Activated naive CD8-positive, alpha-beta T cell treated with anti-CD3 and anti-CD28 coated beads for 36 hours (primary cell): ENCODE measurements at regions not wholly inside any gene's neighbourhood (a gene's known extent, or its start where the extent isn't known, plus 50 kb on each side); places are given as distances from the start of the nearest gene placed in this dataset.

Source experiments
- DNase-seq: peaks from one replicate; pipeline ENCODE4 v3.0.0; 2021
- H3K27ac Mint-ChIP-seq: one replicate; pipeline ENCODE4 v1.8.0; 2022; ENCODE audit warnings: mild to moderate bottlenecking, moderate library complexity, mixed read lengths
- H3K27me3 Mint-ChIP-seq: one replicate; pipeline ENCODE4 v1.8.0; 2022; ENCODE audit warnings: mild to moderate bottlenecking, mixed read lengths
- H3K36me3 Mint-ChIP-seq: one replicate; pipeline ENCODE4 v1.8.0; 2021; ENCODE audit warnings: mild to moderate bottlenecking, mixed read lengths
- H3K4me1 Mint-ChIP-seq: one replicate; pipeline ENCODE4 v1.8.0; 2021; ENCODE audit warnings: mixed read lengths
- H3K4me3 Mint-ChIP-seq: one replicate; pipeline ENCODE4 v1.8.0; 2022; ENCODE audit warnings: mild to moderate bottlenecking, moderate library complexity, mixed read lengths
- H3K9me3 Mint-ChIP-seq: one replicate; pipeline ENCODE4 v1.8.0; 2022; ENCODE audit warnings: mixed read lengths

DNA sequence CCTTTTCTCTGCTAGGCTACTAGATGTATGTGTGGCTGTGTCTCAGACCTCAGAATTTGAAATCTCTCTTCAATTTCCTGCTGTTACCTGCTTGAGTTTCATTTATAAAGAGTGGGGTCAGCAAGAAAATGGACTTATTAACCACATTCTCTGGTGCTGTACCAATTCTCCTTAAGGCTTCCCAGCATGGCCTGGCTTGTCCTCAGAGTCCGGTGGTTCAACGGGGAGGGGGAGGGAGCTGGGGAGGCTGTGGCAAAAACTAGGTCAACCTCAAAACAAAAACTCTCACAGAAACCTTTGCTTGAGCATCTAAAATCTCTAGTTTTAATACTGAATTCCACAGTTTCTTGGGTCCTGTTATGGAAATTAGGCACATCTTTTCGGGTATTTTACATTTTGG lies 389.1 kb upstream of the COBL start:
- H3K36me3 Mint-ChIP-seq = no peaks in the 10 kb centered on the region
- H3K4me3 Mint-ChIP-seq = no peak overlapping the region
- no peaks in the 10 kb centered on the region for H3K4me1 Mint-ChIP-seq
- H3K27me3 Mint-ChIP-seq = peaks cover 3% of the 10 kb centered on the region
- peaks cover 11% of the 10 kb centered on the region for H3K9me3 Mint-ChIP-seq
- H3K27ac Mint-ChIP-seq = no peak overlapping the region
- no peak for DNase-seq

DNA sequence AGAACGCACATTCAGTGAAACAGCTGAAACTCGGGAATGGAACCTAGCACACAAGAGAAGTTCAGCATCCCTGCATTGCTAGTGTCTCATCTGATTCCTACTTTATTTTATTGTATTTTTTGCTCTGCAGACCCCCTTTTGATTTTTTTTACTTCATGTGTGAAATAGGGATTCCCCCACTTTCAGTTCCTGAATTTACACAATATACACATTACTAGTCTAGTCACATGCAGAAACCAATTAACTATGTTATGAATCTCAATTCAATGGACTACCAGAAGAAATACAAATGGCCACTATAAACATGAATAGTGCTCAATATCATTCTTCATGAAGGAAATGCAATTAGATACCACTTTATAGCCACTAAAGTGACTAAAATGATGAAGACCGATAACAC lies 386.1 kb upstream of the COBL start:
- H3K27ac Mint-ChIP-seq = no peak overlapping the region
- H3K4me3 Mint-ChIP-seq = no peak overlapping the region
- H3K4me1 Mint-ChIP-seq = no peaks in the 10 kb centered on the region
- H3K36me3 Mint-ChIP-seq = no peaks in the 10 kb centered on the region
- H3K27me3 Mint-ChIP-seq = no peaks in the 10 kb centered on the region
- peaks cover 11% of the 10 kb centered on the region for H3K9me3 Mint-ChIP-seq
- DNase-seq = no peak

DNA sequence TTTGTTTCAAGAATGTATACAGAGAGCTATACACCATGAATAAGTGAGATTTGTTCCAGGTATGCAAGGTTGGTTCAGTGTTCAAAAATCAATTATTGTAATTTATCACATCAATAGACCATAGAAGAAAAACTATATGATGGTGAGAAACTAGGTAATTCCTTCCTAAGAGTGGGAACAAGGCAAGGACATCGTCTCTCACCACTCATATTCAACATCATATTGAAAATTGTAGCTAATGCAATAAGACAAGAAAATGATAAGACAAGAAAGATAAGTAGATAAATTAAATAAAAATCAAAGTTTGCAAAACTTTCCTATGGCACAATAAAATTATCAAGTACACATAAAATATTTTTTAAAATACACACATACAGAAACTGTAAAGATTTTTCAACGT lies 385.3 kb upstream of the COBL start:
- DNase-seq = no peak
- Mint-ChIP-seq H3K27me3 (no peaks in the 10 kb centered on the region), H3K27ac (no peak overlapping the region), H3K4me3 (no peak overlapping the region), H3K9me3 (peaks cover 9% of the 10 kb centered on the region), H3K36me3 (no peaks in the 10 kb centered on the region), H3K4me1 (no peaks in the 10 kb centered on the region)

DNA sequence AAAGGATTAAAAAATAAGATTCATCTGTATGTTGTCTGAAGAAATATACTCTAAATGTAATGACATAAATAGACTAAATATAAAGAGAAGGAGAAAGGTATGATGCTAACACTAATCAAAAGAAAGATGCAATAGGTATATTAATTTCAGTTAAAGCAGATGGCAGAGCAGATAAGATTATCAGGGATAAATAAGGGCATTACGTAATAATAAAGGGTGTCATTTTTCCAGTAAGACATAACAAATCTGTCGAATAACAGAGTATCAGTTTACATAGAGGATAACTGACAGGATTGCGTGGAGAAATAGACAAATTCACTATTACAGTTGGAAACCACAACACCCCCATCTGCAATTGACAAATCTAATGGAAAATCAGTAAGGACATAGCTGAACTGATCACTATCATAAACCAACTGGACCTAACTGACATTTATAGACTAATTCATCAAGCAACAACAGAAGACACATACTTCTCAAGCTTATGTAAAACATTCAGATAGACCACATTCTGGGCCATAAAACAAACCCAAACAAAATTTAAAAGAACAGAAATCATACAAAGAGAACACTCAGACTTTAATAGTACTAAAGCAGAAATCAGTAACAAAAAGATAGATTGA lies 384.1 kb upstream of the COBL start:
- Mint-ChIP-seq H3K27me3 (no peaks in the 10 kb centered on the region), H3K27ac (no peak overlapping the region), H3K9me3 (peaks cover 9% of the 10 kb centered on the region), H3K36me3 (no peaks in the 10 kb centered on the region), H3K4me1 (no peaks in the 10 kb centered on the region), H3K4me3 (no peak overlapping the region)
- no peak for DNase-seq

DNA sequence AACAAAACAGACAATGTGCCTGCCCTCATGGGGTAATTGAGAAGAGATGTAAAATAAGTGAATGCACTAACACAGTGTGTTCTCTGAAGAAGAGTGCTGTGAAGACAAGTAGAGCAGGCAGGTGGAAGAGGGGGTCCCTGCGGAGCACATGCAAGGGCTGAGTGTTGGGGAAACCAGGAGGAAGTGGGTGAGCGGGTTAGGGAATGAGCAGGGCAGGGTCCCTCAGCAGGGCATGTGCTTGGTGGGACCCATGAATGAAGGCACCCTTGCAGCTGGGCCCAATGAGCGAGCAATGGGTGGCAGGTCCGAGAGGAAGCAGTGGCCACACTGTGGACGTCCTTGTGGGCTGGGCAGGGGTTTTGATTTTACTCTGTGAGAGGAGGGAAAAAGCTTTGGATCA lies 376.6 kb upstream of the COBL start:
- DNase-seq = no peak
- H3K27me3 Mint-ChIP-seq = no peaks in the 10 kb centered on the region
- no peaks in the 10 kb centered on the region for H3K4me1 Mint-ChIP-seq
- no peaks in the 10 kb centered on the region for H3K9me3 Mint-ChIP-seq
- H3K36me3 Mint-ChIP-seq = no peaks in the 10 kb centered on the region
- no peak overlapping the region for H3K27ac Mint-ChIP-seq
- H3K4me3 Mint-ChIP-seq = no peak overlapping the region

DNA sequence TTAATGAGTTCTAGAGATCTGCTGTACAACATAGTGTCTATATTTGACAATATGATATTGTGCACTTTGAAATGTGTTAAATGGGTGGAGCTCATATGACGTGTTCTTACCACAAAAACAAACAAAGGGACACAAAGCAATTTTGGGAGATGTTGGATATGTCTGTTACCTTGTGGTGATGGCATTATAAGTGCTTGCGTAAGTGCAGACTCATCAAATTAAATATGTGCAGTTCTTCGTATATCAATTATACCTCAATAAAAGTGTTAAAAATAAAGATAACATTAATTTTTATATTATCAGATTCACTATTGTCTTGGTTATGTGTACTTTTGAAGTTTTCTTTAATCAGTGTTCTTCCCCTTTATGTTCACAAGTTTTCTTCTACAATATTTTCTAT lies 372.9 kb upstream of the COBL start:
- H3K9me3 Mint-ChIP-seq = no peaks in the 10 kb centered on the region
- no peaks in the 10 kb centered on the region for H3K36me3 Mint-ChIP-seq
- no peak overlapping the region for H3K4me3 Mint-ChIP-seq
- DNase-seq = no peak
- H3K27me3 Mint-ChIP-seq = no peaks in the 10 kb centered on the region
- H3K4me1 Mint-ChIP-seq = no peaks in the 10 kb centered on the region
- H3K27ac Mint-ChIP-seq = no peak overlapping the region

DNA sequence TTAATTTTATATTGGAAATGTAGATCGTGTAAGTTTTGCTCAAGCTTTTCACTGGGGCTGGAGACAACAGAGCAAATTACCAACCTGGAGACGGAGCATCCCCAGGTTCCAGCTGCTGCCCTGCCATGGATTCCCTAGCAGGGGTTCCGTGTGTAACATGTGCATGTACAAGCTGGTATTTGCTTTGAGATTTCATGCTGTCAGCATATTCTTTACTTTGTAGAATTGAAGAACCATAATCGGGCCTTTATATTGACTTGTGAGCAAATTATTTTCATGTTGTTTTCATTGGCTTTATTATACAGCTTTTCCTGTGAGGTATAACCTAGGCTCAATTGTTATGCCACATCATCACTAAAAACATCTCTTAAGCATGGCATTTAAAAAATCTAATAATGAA lies 369.2 kb upstream of the COBL start:
- Mint-ChIP-seq H3K9me3 (peaks cover 2% of the 10 kb centered on the region), H3K36me3 (no peaks in the 10 kb centered on the region), H3K4me1 (no peaks in the 10 kb centered on the region), H3K27me3 (no peaks in the 10 kb centered on the region), H3K27ac (no peak overlapping the region), H3K4me3 (no peak overlapping the region)
- DNase-seq = no peak

DNA sequence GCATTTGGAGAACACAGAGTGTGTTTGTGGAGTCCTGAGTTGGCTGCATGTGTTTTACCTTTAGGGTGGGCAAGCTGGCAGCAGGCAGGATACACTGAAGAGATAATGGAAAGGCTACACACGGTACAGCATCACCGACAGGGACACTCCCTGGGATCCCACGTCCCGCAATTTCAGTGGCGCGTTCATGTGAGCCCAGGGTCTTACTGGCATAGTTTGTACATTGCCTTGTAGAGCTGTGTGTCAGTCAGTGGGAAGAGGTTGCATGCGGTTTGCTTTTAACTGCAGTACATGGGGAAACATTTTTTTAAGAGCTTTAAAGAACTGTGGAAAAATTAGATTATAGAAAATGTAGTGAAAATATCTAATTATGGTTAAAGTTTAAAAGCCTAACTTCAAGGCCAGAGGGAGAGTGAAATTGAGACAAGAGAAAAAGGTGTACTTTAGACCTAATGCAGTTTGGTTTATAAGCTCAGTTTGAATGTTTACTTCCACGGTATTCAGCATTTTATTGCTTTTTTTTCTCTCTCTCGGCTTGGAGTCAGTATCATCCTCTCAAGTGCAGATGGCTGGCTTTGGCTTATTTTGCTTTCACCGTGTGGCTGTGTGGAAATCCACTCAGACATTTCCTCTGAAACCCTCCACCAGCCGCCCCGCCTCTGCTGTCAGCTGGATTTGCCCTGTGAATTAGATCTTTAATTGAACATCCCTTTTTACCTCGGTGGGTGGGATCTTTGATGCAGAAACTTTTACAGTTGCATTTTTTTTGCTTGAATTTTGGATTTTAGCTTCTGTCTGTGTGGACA lies 364.2 kb upstream of the COBL start:
- Mint-ChIP-seq H3K27me3 (no peaks in the 10 kb centered on the region), H3K36me3 (no peaks in the 10 kb centered on the region), H3K4me3 (no peak overlapping the region), H3K27ac (no peak overlapping the region), H3K9me3 (peaks cover 7% of the 10 kb centered on the region), H3K4me1 (no peaks in the 10 kb centered on the region)
- DNase-seq = no peak

DNA sequence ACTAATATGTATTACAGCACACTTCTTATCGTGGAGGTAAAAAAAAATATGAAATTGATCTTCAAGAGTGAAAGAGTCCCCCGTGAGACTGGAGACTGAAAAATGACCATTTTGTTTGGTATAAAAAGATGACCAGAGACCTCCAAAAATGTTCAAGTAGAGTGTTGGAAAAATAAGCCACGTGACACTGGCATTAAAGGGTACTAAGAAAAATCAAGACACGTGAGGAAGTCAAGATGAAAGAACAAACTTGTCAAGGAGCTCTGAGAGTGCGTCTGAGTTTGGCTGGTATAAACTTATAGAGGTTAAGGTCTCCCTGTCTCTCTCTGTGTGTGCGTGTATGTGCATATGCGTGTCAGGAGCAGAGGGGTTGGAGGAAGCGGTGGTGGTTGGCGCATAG lies 362.7 kb upstream of the COBL start:
- Mint-ChIP-seq H3K9me3 (peaks cover 7% of the 10 kb centered on the region), H3K27ac (no peak overlapping the region), H3K4me3 (no peak overlapping the region), H3K36me3 (no peaks in the 10 kb centered on the region), H3K27me3 (no peaks in the 10 kb centered on the region), H3K4me1 (no peaks in the 10 kb centered on the region)
- DNase-seq = no peak

DNA sequence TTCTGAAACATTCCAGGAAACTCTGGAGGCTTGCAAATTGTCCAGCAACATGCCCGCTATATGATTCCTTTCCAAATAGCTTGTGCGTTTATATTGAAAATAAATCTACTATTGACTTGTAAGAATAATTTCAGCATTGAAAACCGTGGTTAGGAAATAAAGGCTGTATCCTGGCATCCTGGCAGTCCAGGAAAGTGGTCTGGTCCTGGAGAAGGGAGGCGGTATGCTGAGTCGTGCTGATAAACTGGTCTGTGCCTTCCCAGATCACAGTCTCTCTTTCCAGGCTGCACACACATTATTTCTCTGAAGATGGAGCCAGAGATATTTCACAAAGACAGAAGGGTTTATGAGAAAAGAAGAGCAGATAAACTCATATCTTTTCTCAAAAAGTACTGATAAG lies 350.1 kb upstream of the COBL start:
- H3K27ac Mint-ChIP-seq = no peak overlapping the region
- no peak overlapping the region for H3K4me3 Mint-ChIP-seq
- H3K9me3 Mint-ChIP-seq = peaks cover 1% of the 10 kb centered on the region

DNA sequence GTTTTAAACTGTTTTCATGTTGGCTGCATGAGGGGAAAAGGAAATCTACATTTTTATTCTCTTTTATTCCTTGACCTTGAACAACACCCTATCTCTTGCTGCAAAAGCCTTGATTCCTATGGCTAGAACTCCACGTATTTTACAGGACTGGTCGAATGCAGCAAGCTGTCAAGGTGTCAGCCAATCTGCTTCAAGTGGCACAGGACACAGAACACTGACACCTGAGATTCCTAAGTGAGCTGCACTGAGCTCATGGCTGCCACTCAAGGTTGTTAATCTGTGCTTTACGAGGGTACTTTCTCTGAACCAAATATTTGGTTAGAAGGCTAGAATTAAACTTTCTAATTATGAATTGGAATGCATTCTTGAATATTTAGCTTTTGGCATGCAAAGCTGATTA lies 349.7 kb upstream of the COBL start:
- Mint-ChIP-seq H3K4me3 (no peak overlapping the region), H3K4me1 (no peaks in the 10 kb centered on the region), H3K27me3 (no peaks in the 10 kb centered on the region), H3K36me3 (no peaks in the 10 kb centered on the region), H3K9me3 (peaks cover 1% of the 10 kb centered on the region), H3K27ac (no peak overlapping the region)
- DNase-seq = no peak

More for the DNA sequence above, 350.1 kb upstream of the COBL start:
- Mint-ChIP-seq H3K27me3 (no peaks in the 10 kb centered on the region), H3K4me1 (no peaks in the 10 kb centered on the region), H3K36me3 (no peaks in the 10 kb centered on the region)
- DNase-seq = no peak

DNA sequence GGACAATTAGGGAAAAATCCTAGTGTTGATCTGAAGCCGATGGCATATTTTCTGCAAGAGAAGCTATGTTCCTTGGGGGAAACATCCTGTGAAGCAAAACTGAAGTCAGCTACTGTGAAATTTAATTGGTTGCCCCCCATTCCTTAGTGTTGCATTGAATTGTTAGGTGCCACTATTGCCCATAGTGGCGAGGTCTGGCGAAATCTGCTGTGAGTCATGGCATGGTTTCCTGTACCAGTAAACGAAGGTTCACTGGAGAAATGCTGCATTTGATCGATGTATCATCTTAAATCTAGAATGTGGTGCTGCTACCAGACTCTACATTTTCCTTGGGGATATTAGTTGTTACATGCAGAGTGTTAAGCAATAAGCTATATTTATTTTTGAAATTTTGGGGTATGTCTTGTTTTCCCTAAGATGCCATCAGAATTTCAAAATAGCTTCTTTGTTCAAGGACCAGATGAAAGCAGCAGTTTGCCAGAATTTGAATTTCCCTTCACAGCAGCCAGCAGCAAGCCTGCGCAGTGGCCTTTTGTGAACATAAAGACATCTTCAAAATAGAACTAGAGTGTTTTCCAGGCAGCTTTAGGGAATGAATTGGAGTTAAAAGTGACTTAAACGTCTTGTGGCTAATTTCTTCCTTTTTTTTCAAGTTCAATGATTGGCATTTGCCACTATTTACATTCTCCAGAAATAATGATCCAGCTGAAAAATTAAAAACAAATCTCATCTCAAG lies 348.6 kb upstream of the COBL start:
- DNase-seq = no peak
- Mint-ChIP-seq H3K27me3 (no peaks in the 10 kb centered on the region), H3K36me3 (no peaks in the 10 kb centered on the region), H3K4me1 (no peaks in the 10 kb centered on the region), H3K27ac (no peak overlapping the region), H3K9me3 (peaks cover 1% of the 10 kb centered on the region), H3K4me3 (no peak overlapping the region)

DNA sequence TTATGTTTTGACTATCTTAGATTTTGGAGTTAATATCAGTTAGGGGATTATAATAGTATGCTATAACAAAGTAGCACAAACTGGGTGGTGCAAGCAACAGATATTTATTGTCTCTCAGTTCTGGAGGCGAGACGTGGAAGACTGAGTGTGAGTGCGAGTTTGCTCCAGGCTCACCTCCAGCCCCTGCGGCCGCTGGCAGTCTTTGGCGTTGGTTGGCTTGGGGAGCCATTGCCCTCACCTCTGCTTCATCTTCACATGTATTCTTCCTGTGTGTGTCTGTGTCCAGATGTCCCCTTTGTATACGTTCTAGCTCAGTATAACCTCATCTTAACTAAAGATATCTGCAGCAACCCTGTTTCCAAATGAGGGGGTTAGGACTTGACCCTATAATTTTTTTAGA lies 343.9 kb upstream of the COBL start:
- no peaks in the 10 kb centered on the region for H3K4me1 Mint-ChIP-seq
- no peaks in the 10 kb centered on the region for H3K36me3 Mint-ChIP-seq

DNA sequence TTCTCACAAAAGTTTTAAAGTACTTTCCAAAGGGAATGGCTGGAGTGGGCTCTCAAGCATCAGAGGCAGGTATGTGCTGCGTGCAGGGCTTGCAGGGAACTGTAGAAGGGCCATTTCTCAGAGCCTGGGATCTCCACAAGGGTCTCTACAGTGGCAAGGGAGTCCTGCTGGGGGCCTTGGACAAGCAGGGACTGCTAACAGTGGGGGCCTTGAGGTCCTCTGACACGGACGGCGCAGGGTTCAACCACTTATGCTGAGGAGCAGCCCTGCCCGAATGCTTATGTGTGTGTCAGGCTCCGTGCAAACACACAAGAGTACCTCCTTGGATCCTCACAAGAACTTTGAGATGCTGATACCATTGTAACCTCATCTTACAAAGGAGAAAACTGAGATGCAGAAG lies 342.1 kb upstream of the COBL start:
- H3K9me3 Mint-ChIP-seq = no peaks in the 10 kb centered on the region
- H3K27me3 Mint-ChIP-seq = no peaks in the 10 kb centered on the region
- no peaks in the 10 kb centered on the region for H3K36me3 Mint-ChIP-seq
- no peaks in the 10 kb centered on the region for H3K4me1 Mint-ChIP-seq
- DNase-seq = no peak
- no peak overlapping the region for H3K27ac Mint-ChIP-seq
- H3K4me3 Mint-ChIP-seq = no peak overlapping the region

More for the DNA sequence above, 343.9 kb upstream of the COBL start:
- Mint-ChIP-seq H3K4me3 (no peak overlapping the region), H3K27ac (no peak overlapping the region), H3K27me3 (no peaks in the 10 kb centered on the region), H3K9me3 (no peaks in the 10 kb centered on the region)
- DNase-seq = no peak

DNA sequence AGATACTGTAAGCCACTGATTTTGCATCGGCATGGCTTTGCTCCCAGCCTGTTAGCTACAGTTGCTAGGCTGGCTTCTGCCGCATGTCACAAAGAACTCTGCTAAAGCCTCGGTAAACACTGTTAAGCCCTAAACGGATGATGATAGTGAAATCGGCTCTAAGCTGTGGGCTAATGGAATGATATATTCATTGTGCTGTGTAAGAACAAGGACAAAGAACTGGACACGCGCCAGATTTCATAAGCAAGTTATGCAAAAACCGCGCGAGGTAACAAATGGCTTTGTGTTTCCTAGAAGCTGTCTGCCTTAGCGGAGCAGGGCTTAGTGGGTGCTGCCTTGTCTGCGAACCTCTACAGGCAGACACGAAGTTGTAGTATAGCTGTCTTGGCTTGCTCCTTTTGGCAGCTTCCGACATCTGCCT lies 331.3 kb upstream of the COBL start:
- Mint-ChIP-seq H3K27ac (no peak overlapping the region), H3K4me1 (no peaks in the 10 kb centered on the region), H3K9me3 (no peaks in the 10 kb centered on the region), H3K36me3 (no peaks in the 10 kb centered on the region), H3K4me3 (no peak overlapping the region), H3K27me3 (no peaks in the 10 kb centered on the region)
- no peak for DNase-seq
